SK-N-MC (cell line): ENCODE measurements at regions not wholly inside any gene's neighbourhood (a gene's known extent, or its start where the extent isn't known, plus 50 kb on each side); places are given as distances from the start of the nearest gene placed in this dataset.

Experiments
- DNase-seq: peaks from one replicate; pipeline ENCODE4 v3.0.0-alpha.2; 2011; ENCODE audit warnings: low read depth, low spot score
- H3K27ac ChIP-seq: fragments of 200-600 bp; sonication (generic); 2 replicates; pipeline ENCODE4 v1.5.1; 2016; ENCODE audit warnings: mixed run types
- H3K36me3 ChIP-seq: fragments of 200-600 bp; sonication (generic); 2 replicates; pipeline ENCODE4 v1.6.1; 2017; ENCODE audit warnings: antibody characterized with exemption, low read length, mixed read lengths; ENCODE audit not compliant: insufficient read depth
- H3K4me3 ChIP-seq: fragments of 200-600 bp; sonication (generic); 2 replicates; pipeline ENCODE4 v1.5.1; 2016
- H3K9ac ChIP-seq: fragments of 200-600 bp; sonication (generic); 2 replicates; pipeline ENCODE4 v1.8.0; 2017; ENCODE audit warnings: mixed run types, mixed read lengths; ENCODE audit not compliant: insufficient read length
- H3K9me3 ChIP-seq: fragments of 200-600 bp; sonication (generic); 2 replicates; pipeline ENCODE4 v1.6.1; 2017; ENCODE audit warnings: low read depth, mild to moderate bottlenecking, antibody characterized with exemption, low read length, moderate library complexity, mixed read lengths
- EZH2 ChIP-seq: fragments of 200-600 bp; sonication (generic); IDR thresholded peaks from one replicate; pipeline ENCODE4 v1.6.1; 2017; ENCODE audit warnings: antibody characterized with exemption
- FOXP2 ChIP-seq: optimal IDR thresholded peaks from 2 replicates; pipeline ENCODE3; 2011; ENCODE audit warnings: mild to moderate bottlenecking, moderate library complexity; ENCODE audit not compliant: insufficient read depth; ENCODE audit errors: extremely low read length, control extremely low read depth
- POLR2AphosphoS5 ChIP-seq: IDR thresholded peaks from 2 replicates; pipeline ENCODE4 v1.6.1; 2012; ENCODE audit warnings: mild to moderate bottlenecking, low read depth, low read length, borderline replicate concordance

GRCh38 chr5:5813441-5813840 lies 391.0 kb downstream of the ICE1 start:
- TF ChIP-seq EZH2 (no peak), POLR2AphosphoS5 (no peak), FOXP2 (no peak)
- Histone ChIP-seq H3K27ac (no peak overlapping the region), H3K36me3 (no peaks in the 10 kb centered on the region), H3K9me3 (no peaks in the 10 kb centered on the region), H3K9ac (no peak overlapping the region), H3K4me3 (no peak overlapping the region)
- no peak for DNase-seq

- no peak overlapping the region for H3K27ac ChIP-seq
- no peak overlapping the region for H3K9ac ChIP-seq
- no peak for DNase-seq
- no peaks in the 10 kb centered on the region for H3K9me3 ChIP-seq
- no peaks in the 10 kb centered on the region for H3K36me3 ChIP-seq
- TF ChIP-seq FOXP2, result no peak
- TF ChIP-seq POLR2AphosphoS5, result no peak
- TF ChIP-seq EZH2, result no peak
- H3K4me3 ChIP-seq, result no peak overlapping the region
Measured at GRCh38 chr5:5810461-5810860, 388.0 kb downstream of the ICE1 start.

GRCh38 chr5:5805916-5806315 lies 383.4 kb downstream of the ICE1 start:
- DNase-seq, result no peak
- H3K4me3 ChIP-seq, result no peak overlapping the region
- TF ChIP-seq EZH2 (no peak), POLR2AphosphoS5 (no peak), FOXP2 (no peak)
- H3K9ac ChIP-seq, result no peak overlapping the region
- H3K9me3 ChIP-seq, result no peaks in the 10 kb centered on the region
- H3K27ac ChIP-seq, result no peak overlapping the region
- H3K36me3 ChIP-seq, result no peaks in the 10 kb centered on the region

GRCh38 chr5:5804478-5805233 lies 382.2 kb downstream of the ICE1 start:
- H3K9me3 ChIP-seq, result no peaks in the 10 kb centered on the region
- no peak overlapping the region for H3K27ac ChIP-seq
- no peak overlapping the region for H3K4me3 ChIP-seq
- no peak for TF ChIP-seq FOXP2
- no peak for DNase-seq
- H3K9ac ChIP-seq, result no peak overlapping the region
- no peaks in the 10 kb centered on the region for H3K36me3 ChIP-seq

GRCh38 chr5:5800801-5801761 lies 378.6 kb downstream of the ICE1 start:
- no peak for TF ChIP-seq POLR2AphosphoS5
- TF ChIP-seq FOXP2, result no peak
- TF ChIP-seq EZH2, result no peak
- Histone ChIP-seq H3K36me3 (no peaks in the 10 kb centered on the region), H3K4me3 (no peak overlapping the region), H3K9ac (no peak overlapping the region), H3K27ac (no peak overlapping the region), H3K9me3 (no peaks in the 10 kb centered on the region)
- no peak for DNase-seq

GRCh38 chr5:5799826-5800225 lies 377.3 kb downstream of the ICE1 start:
- DNase-seq, result no peak
- H3K4me3 ChIP-seq, result no peak overlapping the region
- TF ChIP-seq EZH2 (no peak), POLR2AphosphoS5 (no peak), FOXP2 (no peak)
- no peaks in the 10 kb centered on the region for H3K36me3 ChIP-seq
- H3K9me3 ChIP-seq, result no peaks in the 10 kb centered on the region
- no peak overlapping the region for H3K9ac ChIP-seq
- H3K27ac ChIP-seq, result no peak overlapping the region

- TF ChIP-seq POLR2AphosphoS5 (no peak), FOXP2 (no peak), EZH2 (no peak)
- Histone ChIP-seq H3K9me3 (no peaks in the 10 kb centered on the region), H3K4me3 (no peak overlapping the region), H3K27ac (no peak overlapping the region), H3K36me3 (no peaks in the 10 kb centered on the region), H3K9ac (no peak overlapping the region)
- no peak for DNase-seq
Measured at GRCh38 chr5:5799229-5799628, 376.8 kb downstream of the ICE1 start.

- no peaks in the 10 kb centered on the region for H3K36me3 ChIP-seq
- H3K27ac ChIP-seq, result no peak overlapping the region
- H3K9ac ChIP-seq, result no peak overlapping the region
- H3K9me3 ChIP-seq, result no peaks in the 10 kb centered on the region
- no peak for DNase-seq
- H3K4me3 ChIP-seq, result no peak overlapping the region
- TF ChIP-seq POLR2AphosphoS5 (no peak), EZH2 (no peak), FOXP2 (no peak)
Measured at GRCh38 chr5:5798462-5798861, 376.0 kb downstream of the ICE1 start.
